ENCODE measurements at regions not wholly inside any gene's neighbourhood (a gene's known extent, or its start where the extent isn't known, plus 50 kb on each side); places are given as distances from the start of the nearest gene placed in this dataset.

- peaks cover 13% of the 10 kb centered on the region for H3K9me3 Mint-ChIP-seq
- H3K27ac Mint-ChIP-seq, result no peak overlapping the region
- intact Hi-C loops (cut with micrococcal nuclease), result no loop called here
- H3K36me3 Mint-ChIP-seq (ENCODE audit: low read depth), result no peaks in the 10 kb centered on the region
- H3K27me3 Mint-ChIP-seq, result no peaks in the 10 kb centered on the region
- H3K4me1 Mint-ChIP-seq (ENCODE audit: low read depth), result no peaks in the 10 kb centered on the region
- no peak overlapping the region for H3K4me3 Mint-ChIP-seq
Measured at GRCh38 chr13:60933638-60934037, 482.0 kb downstream of the PCDH20 start.

DNA sequence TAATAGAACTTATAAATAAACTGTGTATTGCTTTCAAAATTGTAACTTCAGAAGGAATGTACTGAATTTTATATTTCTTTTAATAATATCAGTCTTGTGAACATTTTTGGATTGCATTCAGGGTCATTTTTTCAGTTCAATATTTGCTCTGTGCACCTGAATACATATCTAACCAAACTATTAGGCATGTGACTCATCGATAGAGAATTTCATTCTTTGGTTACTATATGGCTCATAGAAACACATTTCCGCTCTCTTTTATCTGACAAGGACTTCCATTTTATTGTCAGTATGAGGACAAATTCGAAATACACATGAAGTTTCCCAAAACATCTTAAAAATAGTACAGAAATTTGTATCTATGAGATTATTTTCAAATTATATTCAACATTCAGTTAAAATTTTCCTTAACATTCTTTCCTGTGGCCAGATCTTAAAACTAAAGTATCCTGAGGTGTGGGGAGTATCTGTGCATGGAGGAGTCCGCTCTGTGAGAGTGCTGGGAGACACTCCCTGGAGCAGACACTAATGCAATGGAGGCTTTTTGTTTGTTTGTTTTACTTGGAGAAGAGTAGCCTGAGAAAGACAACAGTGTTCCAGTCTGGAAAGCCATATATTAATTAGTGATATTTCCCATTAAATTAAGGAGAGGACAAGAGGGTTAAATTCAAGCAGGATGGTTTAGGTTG is 483.6 kb downstream of the PCDH20 start:
- no peaks in the 10 kb centered on the region for H3K36me3 Mint-ChIP-seq (ENCODE audit: low read depth)
- no peak overlapping the region for H3K27ac Mint-ChIP-seq
- H3K4me1 Mint-ChIP-seq (ENCODE audit: low read depth), result no peaks in the 10 kb centered on the region
- intact Hi-C loops (cut with micrococcal nuclease), result no loop called here
- no peaks in the 10 kb centered on the region for H3K27me3 Mint-ChIP-seq
- H3K4me3 Mint-ChIP-seq, result no peak overlapping the region
- H3K9me3 Mint-ChIP-seq, result peaks cover 13% of the 10 kb centered on the region

DNA sequence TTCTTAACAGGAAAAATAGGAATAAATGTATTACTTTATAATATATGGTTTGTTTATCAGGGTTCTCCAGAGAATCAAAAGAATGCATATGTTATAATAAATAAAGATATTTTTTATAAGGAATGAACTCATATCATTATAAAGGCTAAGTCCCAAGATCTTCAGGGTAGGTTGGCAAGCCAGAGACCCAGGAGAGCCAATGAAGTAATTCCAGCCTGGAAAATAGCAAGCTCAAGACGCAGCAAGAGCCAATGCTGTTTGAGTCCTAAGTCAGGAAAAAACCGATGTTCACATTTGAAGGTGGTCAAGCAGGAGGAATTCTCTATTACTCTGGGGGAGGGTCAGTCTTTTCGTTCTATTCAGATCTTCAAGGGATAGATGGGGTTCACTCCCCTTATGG is 490.0 kb downstream of the PCDH20 start:
- no peaks in the 10 kb centered on the region for H3K27me3 Mint-ChIP-seq
- no peaks in the 10 kb centered on the region for H3K9me3 Mint-ChIP-seq
- H3K4me3 Mint-ChIP-seq, result no peak overlapping the region
- no peaks in the 10 kb centered on the region for H3K4me1 Mint-ChIP-seq (ENCODE audit: low read depth)
- intact Hi-C loops (cut with micrococcal nuclease), result no loop called here
- H3K27ac Mint-ChIP-seq, result no peak overlapping the region
- H3K36me3 Mint-ChIP-seq (ENCODE audit: low read depth), result no peaks in the 10 kb centered on the region

DNA sequence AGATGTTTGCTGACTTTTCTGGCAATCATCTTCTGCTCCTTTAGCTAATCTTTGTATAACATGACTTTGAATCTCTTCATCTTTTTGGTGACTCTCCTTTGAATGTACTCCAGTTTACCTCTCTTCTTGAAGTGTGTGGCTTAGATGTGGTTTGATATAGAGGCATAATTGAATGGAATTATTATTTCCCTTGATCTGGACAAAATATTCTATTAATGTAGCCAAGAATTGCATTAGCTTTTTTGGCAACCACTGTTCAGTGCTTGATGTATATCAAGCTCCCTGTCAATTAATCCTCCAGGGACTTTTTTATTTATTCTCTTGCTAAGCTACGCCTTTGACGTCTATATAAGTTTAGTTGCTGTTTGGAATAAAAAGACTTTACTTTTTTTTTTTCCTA is 490.8 kb downstream of the PCDH20 start:
- intact Hi-C loops (cut with micrococcal nuclease), result no loop called here
- Mint-ChIP-seq H3K4me1 (ENCODE audit: low read depth) (no peaks in the 10 kb centered on the region), H3K27ac (no peak overlapping the region), H3K9me3 (no peaks in the 10 kb centered on the region), H3K4me3 (no peak overlapping the region), H3K36me3 (ENCODE audit: low read depth) (no peaks in the 10 kb centered on the region), H3K27me3 (no peaks in the 10 kb centered on the region)

GRCh38 chr13:60922576-60923231 is 492.9 kb downstream of the PCDH20 start:
- Mint-ChIP-seq H3K27ac (no peak overlapping the region), H3K27me3 (no peaks in the 10 kb centered on the region), H3K4me1 (ENCODE audit: low read depth) (no peaks in the 10 kb centered on the region), H3K36me3 (ENCODE audit: low read depth) (no peaks in the 10 kb centered on the region), H3K9me3 (no peaks in the 10 kb centered on the region), H3K4me3 (no peak overlapping the region)
- intact Hi-C loops (cut with micrococcal nuclease), result no loop called here

- Mint-ChIP-seq H3K27ac (no peak overlapping the region), H3K27me3 (no peaks in the 10 kb centered on the region), H3K4me1 (ENCODE audit: low read depth) (no peaks in the 10 kb centered on the region), H3K4me3 (no peak overlapping the region), H3K36me3 (ENCODE audit: low read depth) (no peaks in the 10 kb centered on the region), H3K9me3 (peaks cover 20% of the 10 kb centered on the region)
- intact Hi-C loops (cut with micrococcal nuclease), result no loop called here
Measured at GRCh38 chr13:60893801-60894200, 496.8 kb downstream of the TDRD3 start.

DNA sequence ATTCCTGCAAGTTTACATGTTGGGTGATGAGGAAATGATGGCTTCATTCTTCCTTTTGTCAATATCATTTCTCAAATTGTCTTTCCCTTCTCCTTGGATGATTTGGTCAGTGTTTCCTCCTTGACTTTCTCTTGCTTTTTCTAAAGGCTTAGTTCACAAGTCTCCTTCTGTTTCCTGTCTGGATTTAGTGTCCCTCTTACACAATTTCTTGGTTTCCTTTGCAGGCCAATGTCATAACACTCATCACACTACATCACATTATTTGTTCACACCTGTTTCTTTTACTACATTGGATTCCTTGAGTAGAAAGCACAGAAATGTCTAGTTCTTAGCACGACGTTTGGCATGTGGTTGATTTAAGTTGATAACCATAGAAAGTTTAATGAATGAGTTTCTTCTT is 490.7 kb downstream of the TDRD3 start:
- no peak overlapping the region for H3K27ac Mint-ChIP-seq
- intact Hi-C loops (cut with micrococcal nuclease), result no loop called here
- no peaks in the 10 kb centered on the region for H3K36me3 Mint-ChIP-seq (ENCODE audit: low read depth)
- no peaks in the 10 kb centered on the region for H3K27me3 Mint-ChIP-seq
- H3K4me1 Mint-ChIP-seq (ENCODE audit: low read depth), result no peaks in the 10 kb centered on the region
- H3K4me3 Mint-ChIP-seq, result no peak overlapping the region
- H3K9me3 Mint-ChIP-seq, result peaks cover 19% of the 10 kb centered on the region

GRCh38 chr13:60881507-60881906 is 484.5 kb downstream of the TDRD3 start:
- Mint-ChIP-seq H3K27me3 (no peaks in the 10 kb centered on the region), H3K9me3 (peaks cover 30% of the 10 kb centered on the region), H3K36me3 (ENCODE audit: low read depth) (no peaks in the 10 kb centered on the region), H3K27ac (no peak overlapping the region), H3K4me1 (ENCODE audit: low read depth) (no peaks in the 10 kb centered on the region), H3K4me3 (no peak overlapping the region)
- intact Hi-C loops (cut with micrococcal nuclease), result no loop called here

- H3K27me3 Mint-ChIP-seq, result no peaks in the 10 kb centered on the region
- H3K27ac Mint-ChIP-seq, result no peak overlapping the region
- intact Hi-C loops (cut with micrococcal nuclease), result no loop called here
- peaks cover 50% of the 10 kb centered on the region for H3K9me3 Mint-ChIP-seq
- H3K36me3 Mint-ChIP-seq (ENCODE audit: low read depth), result no peaks in the 10 kb centered on the region
- no peaks in the 10 kb centered on the region for H3K4me1 Mint-ChIP-seq (ENCODE audit: low read depth)
- no peak overlapping the region for H3K4me3 Mint-ChIP-seq
Measured at GRCh38 chr13:60873116-60873515, 476.1 kb downstream of the TDRD3 start.

DNA sequence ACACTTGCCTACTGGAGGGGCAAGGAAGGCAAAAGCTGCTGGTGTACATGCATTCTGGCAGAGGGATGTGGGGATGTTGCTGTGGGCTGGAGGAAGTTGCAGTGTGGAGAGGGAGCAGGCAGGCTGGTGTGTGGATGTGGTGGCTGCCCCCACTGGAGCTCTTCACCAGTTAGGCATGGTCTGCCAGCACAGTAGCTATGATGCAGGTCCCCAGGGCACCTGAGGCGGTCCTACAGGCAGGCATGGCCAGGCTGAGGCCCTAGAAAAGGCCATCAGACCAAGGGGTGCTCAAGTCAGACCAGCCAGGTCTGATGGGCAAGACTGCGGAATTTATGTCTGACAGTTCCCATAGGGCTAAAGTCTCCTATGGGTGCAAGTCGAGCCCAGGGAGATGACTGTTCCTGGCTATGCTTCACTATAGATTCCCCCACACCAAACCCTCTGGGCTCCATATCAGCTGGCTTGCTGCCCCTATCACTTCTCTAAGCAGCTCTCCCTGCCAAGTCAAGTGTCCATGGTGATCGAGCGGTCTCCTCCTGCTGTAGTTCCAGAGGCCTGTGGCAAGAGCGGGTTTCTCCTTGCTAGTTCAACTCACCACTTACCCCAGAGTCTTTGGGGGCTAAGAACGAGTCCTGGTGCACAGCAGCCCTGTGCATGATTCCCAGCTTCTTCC is 473.1 kb downstream of the TDRD3 start:
- intact Hi-C loops (cut with micrococcal nuclease), result no loop called here
- Mint-ChIP-seq H3K27me3 (no peaks in the 10 kb centered on the region), H3K9me3 (peaks cover 59% of the 10 kb centered on the region), H3K27ac (no peak overlapping the region), H3K36me3 (ENCODE audit: low read depth) (no peaks in the 10 kb centered on the region), H3K4me1 (ENCODE audit: low read depth) (no peaks in the 10 kb centered on the region), H3K4me3 (no peak overlapping the region)

DNA sequence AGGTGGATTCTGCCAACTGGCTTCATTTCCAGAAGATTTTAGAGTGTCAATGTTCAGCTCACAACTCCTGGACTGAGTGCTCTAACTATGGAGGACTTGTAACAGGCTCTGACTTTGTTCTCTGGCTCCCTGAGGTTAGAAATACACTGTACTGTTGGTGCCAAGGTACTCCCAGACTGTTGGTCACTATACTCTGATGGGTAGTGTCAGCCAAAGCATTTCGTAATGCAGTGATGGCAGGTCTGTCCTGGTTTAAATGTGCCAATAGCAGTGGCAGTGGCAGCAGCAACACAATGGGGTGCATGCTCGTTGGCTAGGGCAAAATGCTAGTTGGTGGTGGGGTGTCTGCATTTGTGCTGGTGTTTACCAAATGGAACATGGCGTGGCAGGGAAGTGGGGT is 472.2 kb downstream of the TDRD3 start:
- H3K27ac Mint-ChIP-seq, result no peak overlapping the region
- peaks cover 67% of the 10 kb centered on the region for H3K9me3 Mint-ChIP-seq
- intact Hi-C loops (cut with micrococcal nuclease), result no loop called here
- no peak overlapping the region for H3K4me3 Mint-ChIP-seq
- H3K4me1 Mint-ChIP-seq (ENCODE audit: low read depth), result no peaks in the 10 kb centered on the region
- H3K36me3 Mint-ChIP-seq (ENCODE audit: low read depth), result no peaks in the 10 kb centered on the region
- no peaks in the 10 kb centered on the region for H3K27me3 Mint-ChIP-seq

- Mint-ChIP-seq H3K4me1 (ENCODE audit: low read depth) (no peaks in the 10 kb centered on the region), H3K27ac (no peak overlapping the region), H3K36me3 (ENCODE audit: low read depth) (no peaks in the 10 kb centered on the region), H3K9me3 (peaks cover 71% of the 10 kb centered on the region), H3K4me3 (no peak overlapping the region), H3K27me3 (no peaks in the 10 kb centered on the region)
- intact Hi-C loops (cut with micrococcal nuclease), result no loop called here
Measured at GRCh38 chr13:60862036-60862435, 465.0 kb downstream of the TDRD3 start.

DNA sequence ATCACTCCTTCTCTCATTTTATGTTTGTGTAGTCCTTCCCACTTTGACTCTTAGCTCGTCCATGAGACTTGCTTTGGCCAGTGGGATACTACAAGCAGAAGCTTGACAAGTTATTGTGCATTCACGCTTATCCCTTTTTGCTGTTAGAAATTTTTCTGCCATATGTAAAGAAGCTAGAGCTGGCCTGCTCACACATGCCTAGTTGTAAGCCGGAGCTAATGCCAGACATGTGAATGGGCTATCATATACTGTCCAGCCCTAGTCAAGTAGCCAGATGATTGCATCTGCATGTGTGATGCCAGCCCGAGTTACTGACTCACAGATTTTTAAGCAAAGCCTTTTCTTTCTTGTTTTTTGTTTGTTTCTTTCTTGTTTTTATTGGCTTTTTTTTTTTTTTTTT is 460.7 kb downstream of the TDRD3 start:
- intact Hi-C loops (cut with micrococcal nuclease), result no loop called here
- H3K4me3 Mint-ChIP-seq, result no peak overlapping the region
- H3K36me3 Mint-ChIP-seq (ENCODE audit: low read depth), result no peaks in the 10 kb centered on the region
- H3K27me3 Mint-ChIP-seq, result no peaks in the 10 kb centered on the region
- H3K27ac Mint-ChIP-seq, result no peak overlapping the region
- no peaks in the 10 kb centered on the region for H3K4me1 Mint-ChIP-seq (ENCODE audit: low read depth)
- H3K9me3 Mint-ChIP-seq, result peaks cover 43% of the 10 kb centered on the region

DNA sequence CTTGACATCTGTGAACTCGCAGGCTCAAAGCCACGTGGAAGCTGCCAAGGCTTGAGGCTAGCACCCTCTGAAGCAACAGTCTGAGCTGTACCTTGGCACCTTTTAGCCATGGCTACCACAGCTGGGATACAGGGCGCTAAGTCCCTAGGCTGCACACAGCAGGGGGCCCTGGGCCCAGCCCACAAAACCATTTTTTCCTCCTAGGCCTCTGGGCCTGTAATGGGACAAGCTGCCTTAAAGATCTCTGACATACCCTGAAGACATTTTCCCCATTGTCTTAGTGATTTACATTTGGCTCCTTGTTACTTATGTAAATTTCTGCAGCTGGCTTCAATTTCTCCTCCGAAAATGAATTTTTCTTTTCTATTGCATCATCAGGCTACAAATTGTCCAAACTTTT is 455.9 kb downstream of the TDRD3 start:
- intact Hi-C loops (cut with micrococcal nuclease), result no loop called here
- H3K36me3 Mint-ChIP-seq (ENCODE audit: low read depth), result no peaks in the 10 kb centered on the region
- H3K9me3 Mint-ChIP-seq, result peaks cover 40% of the 10 kb centered on the region
- H3K4me3 Mint-ChIP-seq, result no peak overlapping the region
- no peaks in the 10 kb centered on the region for H3K4me1 Mint-ChIP-seq (ENCODE audit: low read depth)
- H3K27me3 Mint-ChIP-seq, result no peaks in the 10 kb centered on the region
- no peak overlapping the region for H3K27ac Mint-ChIP-seq

Data from dendritic cell treated with granulocyte-macrophage colony-stimulating factor and Interleukin-4, amounts not matched to agents 40 ng/mL and 50 ng/mL, for 4 days (primary cell).